HG02885 (cell line): ENCODE measurements at regions not wholly inside any gene's neighbourhood (a gene's known extent, or its start where the extent isn't known, plus 50 kb on each side); places are given as distances from the start of the nearest gene placed in this dataset.

Experiments used
- ATAC-seq: cut with Tn5 transposase; IDR thresholded peaks from one replicate; pipeline ENCODE4 v1.9.1; 2021; ENCODE audit warnings: mild to moderate bottlenecking; ENCODE audit not compliant: unreplicated experiment, poor library complexity

DNA sequence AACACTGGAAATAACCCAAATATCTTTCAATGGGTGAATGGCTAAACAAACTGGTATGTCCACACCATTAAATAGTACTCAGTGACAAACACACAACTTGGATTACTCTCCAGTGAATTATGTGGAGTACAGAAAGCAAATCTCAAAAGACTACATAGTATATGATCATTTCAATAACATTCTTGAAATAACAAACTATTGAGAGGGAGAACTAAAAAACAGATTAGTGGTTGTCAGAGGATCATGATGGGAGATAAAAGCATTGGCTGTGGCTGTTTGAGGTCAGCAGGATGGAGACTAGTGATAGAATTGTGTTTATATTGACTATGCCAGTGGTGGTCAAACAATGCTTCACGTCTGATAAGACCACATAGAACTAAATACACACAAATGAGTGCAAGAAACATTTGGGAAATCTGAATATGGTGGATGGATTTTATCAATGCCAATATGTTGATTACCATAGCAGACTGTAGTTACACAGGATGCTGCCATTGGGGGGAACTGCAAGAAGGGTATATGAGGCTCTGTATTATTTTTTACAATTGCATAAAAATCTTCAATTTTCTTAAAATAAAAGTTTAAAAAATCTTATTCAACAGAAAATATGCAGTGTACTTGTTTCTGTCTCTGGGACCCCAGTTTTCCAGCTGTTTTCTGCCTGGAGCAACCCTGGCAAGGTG lies 242.0 kb downstream of the TBXT start:
- no peak for ATAC-seq

GRCh38 chr6:165922309-165922794 lies 245.3 kb downstream of the TBXT start:
- ATAC-seq: no peak

DNA sequence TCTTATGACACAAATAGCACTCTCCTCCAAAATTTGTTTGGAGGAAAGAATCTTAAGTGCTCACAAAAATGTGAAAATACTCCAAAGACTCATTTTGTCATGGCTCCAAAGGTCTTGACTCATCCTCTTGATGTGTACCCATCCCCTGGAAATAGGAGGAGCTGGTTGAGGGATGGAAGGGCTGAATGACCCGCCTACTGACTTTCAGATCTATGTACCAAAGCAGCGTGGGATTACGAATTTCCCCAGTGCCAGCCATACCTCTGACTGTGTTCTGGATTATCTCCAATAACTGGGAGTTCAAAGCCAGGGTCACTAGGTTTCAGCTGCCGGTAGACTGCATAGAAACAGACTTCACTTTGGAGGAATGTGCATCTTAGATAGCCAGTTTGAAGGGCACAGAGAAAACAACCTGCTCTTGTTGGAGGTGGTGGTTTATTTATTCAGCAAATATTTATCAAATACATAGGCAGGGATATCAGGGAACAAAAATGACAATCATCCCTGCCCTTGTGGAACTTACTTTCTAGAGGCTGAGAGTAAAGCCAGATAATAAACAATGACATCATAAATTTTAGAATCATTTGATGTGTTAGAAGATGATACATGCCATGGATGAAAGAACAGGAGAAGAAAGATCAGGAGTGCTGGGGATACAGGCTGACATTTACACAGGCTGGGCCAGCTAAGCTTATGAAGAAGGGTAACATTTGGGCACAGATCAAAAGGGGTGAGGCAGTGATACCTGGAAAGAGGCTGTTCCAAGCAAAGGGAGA lies 246.6 kb downstream of the TBXT start:
- no peak for ATAC-seq

- no peak for ATAC-seq
Observed at GRCh38 chr6:165917576-165917975, 250.1 kb downstream of the TBXT start.

DNA sequence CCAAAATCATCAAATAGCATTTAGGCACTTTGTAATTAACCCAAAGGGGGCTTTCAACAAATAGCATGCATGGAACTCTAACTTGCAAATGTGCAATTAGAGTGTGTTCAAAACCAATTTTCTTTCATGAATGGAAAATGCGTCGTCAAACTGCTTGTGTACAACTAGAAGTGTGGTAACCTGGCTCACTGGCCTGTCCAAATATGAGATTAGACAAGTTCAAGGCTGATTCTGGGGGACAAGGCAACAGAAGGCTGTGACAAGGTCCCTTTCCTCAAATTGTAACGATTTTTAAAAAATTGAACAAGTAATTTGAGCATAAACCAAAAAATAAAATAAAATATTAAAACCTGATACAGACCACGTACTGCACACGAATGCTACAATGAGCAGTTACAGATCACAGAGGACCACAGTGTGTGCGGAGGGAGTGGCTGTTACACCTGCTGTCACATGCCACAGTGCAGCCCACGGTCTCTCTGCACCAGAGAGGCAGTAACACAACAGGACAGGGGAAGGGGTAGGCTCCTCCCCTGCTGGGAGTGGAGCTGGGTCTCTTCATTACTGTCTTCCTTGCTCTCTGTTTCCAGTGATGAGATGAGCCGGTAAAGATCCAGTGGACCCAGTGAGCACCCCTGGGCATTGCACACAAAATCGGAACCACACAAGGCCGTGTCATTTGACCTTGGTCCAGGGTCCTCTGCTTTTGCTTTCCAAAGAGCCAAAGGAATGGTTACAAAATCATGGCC lies 252.2 kb upstream of the PDE10A start:
- ATAC-seq: no peak

- ATAC-seq: no peak
Observed at GRCh38 chr6:165913676-165914570, 250.9 kb upstream of the PDE10A start.

GRCh38 chr6:165910184-165910966 lies 247.3 kb upstream of the PDE10A start:
- ATAC-seq: no peak

GRCh38 chr6:165906736-165907135 lies 243.7 kb upstream of the PDE10A start:
- ATAC-seq: no peak

DNA sequence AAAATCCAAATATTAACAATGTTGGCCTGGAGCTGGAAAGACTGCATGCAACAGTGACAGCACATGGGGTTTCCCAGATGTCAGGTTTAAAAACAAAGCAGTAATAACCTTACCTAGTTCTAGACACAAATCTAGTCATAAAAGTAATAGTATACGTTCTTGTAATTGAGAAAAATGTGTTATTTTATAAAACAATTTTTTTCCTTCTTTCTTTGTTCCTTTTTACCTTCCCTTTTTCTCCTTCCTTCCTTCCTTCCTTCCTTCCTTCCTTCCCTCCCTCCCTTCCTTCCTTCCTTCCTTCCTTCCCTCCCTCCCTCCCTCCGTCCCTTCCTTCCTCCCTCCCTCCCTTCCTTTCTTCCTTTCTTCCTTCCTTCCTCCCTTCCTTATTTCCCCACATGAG lies 242.7 kb upstream of the PDE10A start:
- no peak for ATAC-seq

DNA sequence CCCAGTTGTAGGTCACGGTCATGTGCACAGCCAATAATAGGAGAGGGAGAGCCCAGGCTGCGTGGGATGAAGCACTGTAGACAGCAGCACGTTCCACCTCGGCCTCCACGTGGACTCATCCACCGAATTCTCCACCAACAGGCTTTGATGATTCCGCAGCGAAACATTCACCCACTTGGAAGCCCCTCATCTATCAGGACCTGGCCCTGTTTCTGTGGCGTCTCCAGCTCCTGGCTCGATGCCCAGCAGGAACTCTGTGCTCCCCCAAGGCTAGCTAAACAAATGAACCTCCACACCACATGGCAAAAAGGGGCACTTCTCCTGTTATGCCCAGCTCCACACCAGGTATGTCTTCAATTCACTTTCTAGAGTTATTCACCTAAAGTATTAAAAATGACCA lies 237.9 kb upstream of the PDE10A start:
- ATAC-seq: no peak

GRCh38 chr6:165899611-165900010 lies 236.6 kb upstream of the PDE10A start:
- no peak for ATAC-seq

GRCh38 chr6:165895421-165896165 lies 232.6 kb upstream of the PDE10A start:
- ATAC-seq: no peak

GRCh38 chr6:165894171-165894825 lies 231.3 kb upstream of the PDE10A start:
- no peak for ATAC-seq

GRCh38 chr6:165893431-165893830 lies 230.4 kb upstream of the PDE10A start:
- ATAC-seq: no peak

DNA sequence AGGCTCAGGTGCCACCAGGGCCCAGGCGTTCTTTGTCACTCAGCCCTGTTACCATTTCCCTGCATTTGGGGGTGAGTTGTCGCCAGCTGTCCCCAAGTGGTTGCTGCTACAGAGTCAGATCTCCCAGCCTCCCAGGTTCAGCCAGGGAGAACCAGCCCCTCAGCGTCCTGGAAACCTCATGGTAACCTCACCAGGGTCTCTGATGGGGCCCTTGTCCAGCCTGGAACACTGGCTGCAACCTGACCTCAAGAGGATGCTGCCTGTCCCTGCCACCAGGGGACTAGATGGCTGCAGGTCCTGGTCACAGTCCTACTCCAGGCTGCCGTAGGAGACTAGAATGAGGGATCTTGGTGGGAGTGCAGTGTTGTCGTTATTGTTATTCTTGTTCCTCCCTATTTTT lies 228.3 kb upstream of the PDE10A start:
- no peak for ATAC-seq

DNA sequence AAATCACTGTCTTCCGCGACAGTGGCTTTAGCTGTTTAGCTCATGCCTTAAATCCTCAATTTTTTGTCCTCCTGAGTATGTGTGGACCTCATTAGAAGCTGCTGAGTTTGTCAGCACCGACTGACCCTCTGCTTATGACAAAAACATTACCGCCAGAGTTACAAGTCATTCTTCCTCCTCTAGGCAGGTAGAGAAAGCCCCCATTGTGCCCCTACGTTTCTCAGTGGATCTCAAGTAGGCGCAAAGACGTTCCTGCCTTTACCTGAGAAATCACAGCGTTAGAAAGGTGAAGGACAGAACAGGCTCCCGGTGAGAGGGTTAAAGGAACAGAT lies 227.3 kb upstream of the PDE10A start:
- ATAC-seq: no peak

- no peak for ATAC-seq
Observed at GRCh38 chr6:165889636-165890403, 226.8 kb upstream of the PDE10A start.

- ATAC-seq: no peak
Observed at GRCh38 chr6:165886169-165886568, 223.1 kb upstream of the PDE10A start.
